ENCODE measurements at regions not wholly inside any gene's neighbourhood (a gene's known extent, or its start where the extent isn't known, plus 50 kb on each side); places are given as distances from the start of the nearest gene placed in this dataset.

DNA sequence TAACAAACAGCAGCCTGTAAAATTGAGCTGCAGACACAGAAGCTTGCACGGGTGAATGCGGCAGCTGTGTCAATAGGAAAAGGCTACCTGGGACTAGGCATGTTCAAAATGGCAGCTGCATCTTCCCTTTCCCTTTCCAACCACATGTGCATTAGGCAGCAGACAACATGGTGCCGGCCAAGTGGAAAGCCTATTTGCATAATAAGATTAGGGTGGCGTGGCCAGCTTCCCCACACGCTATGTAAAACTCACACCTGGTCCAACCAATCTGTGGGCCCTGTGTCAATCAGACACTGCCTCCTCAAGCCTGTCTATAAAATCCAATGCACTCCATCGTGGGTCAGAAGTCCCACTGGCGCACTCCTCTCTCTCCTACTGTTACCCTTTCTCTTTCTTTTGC, 61.0 kb upstream of the RBBP6 start:
- H3K27me3 ChIP-seq = no peaks in the 10 kb centered on the region
- no peaks in the 10 kb centered on the region for H3K4me1 ChIP-seq
- no peak overlapping the region for H3K27ac ChIP-seq
- H3K9me3 ChIP-seq = peaks cover 10% of the 10 kb centered on the region
- no peak for DNase-seq (ENCODE audit: low spot score in 2 of 2)
- no peaks in the 10 kb centered on the region for H3K36me3 ChIP-seq
- TF ChIP-seq POLR2A (IDR thresholded peaks at IDR 0.05) (no peak), EP300 (IDR thresholded peaks at IDR 0.05) (no peak), POLR2AphosphoS5 (IDR thresholded peaks at IDR 0.05) (no peak)
- TF ChIP-seq, protein P1, sequence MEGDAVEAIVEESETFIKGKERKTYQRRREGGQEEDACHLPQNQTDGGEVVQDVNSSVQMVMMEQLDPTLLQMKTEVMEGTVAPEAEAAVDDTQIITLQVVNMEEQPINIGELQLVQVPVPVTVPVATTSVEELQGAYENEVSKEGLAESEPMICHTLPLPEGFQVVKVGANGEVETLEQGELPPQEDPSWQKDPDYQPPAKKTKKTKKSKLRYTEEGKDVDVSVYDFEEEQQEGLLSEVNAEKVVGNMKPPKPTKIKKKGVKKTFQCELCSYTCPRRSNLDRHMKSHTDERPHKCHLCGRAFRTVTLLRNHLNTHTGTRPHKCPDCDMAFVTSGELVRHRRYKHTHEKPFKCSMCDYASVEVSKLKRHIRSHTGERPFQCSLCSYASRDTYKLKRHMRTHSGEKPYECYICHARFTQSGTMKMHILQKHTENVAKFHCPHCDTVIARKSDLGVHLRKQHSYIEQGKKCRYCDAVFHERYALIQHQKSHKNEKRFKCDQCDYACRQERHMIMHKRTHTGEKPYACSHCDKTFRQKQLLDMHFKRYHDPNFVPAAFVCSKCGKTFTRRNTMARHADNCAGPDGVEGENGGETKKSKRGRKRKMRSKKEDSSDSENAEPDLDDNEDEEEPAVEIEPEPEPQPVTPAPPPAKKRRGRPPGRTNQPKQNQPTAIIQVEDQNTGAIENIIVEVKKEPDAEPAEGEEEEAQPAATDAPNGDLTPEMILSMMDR (IDR thresholded peaks at IDR 0.05) = no peak
- 89% methylated on average over 7 of the region's 7 CpGs for WGBS
- H3K4me3 ChIP-seq = no peak overlapping the region

DNA sequence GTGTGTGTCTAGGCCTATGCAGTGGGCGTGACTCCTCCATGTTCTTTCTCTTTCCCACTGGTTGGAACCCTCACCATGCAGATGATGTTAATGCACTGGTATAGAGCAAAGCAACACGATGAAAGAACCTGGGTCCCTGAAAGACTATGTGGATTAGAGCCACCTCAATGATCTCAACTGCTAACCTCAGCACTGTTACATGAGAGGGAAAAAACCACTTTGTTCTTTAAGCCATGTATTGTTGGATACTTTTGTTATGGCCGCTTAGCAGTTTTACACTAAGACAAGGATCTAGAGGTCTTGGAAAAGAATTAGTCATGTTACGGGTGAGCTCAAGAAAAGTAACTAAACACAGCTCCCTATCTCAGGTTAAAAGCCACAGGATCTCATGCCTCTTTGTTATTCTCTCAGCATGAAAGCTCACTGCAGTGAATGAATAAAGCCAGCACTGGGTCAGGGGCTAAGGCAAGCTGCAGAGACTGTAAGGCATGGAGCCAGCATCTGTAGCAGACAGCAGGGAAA, 56.6 kb upstream of the RBBP6 start:
- H3K9me3 ChIP-seq = no peaks in the 10 kb centered on the region
- no peak overlapping the region for H3K27ac ChIP-seq
- TF ChIP-seq POLR2A (IDR thresholded peaks at IDR 0.05) (no peak), EP300 (IDR thresholded peaks at IDR 0.05) (no peak), POLR2AphosphoS5 (IDR thresholded peaks at IDR 0.05) (no peak)
- TF ChIP-seq, protein P1 (IDR thresholded peaks at IDR 0.05) = no peak
- no peaks in the 10 kb centered on the region for H3K36me3 ChIP-seq
- no peaks in the 10 kb centered on the region for H3K4me1 ChIP-seq
- WGBS = 71% methylated on average over 4 of the region's 4 CpGs
- no peak for DNase-seq (ENCODE audit: low spot score in 2 of 2)
- no peak overlapping the region for H3K4me3 ChIP-seq
- H3K27me3 ChIP-seq = no peaks in the 10 kb centered on the region

DNA sequence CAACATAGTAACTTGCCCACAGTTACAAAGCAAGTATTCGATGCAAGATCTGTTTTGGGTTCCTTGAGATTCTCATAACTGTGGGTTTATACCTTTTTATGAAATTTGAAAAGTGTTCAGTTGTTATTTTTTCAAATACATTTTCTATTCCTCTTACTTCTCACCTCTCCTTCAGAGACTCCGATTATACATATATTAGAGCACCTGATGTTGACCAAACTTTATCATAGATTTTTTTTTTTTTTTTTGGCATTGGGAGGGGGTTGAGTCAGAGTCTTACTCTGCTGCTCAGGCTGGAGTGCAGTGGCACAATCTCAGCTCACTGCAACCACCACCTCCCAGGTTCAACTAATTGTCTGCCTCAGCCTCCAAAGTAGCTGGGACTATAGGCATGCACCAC, 51.3 kb upstream of the RBBP6 start:
- Histone ChIP-seq H3K27me3 (peaks cover 8% of the 10 kb centered on the region), H3K36me3 (no peaks in the 10 kb centered on the region), H3K9me3 (no peaks in the 10 kb centered on the region), H3K4me1 (no peaks in the 10 kb centered on the region), H3K4me3 (no peak overlapping the region), H3K27ac (no peak overlapping the region)
- TF ChIP-seq, protein P1 (IDR thresholded peaks at IDR 0.05) = no peak
- TF ChIP-seq POLR2A (IDR thresholded peaks at IDR 0.05) = no peak
- no peak for TF ChIP-seq POLR2AphosphoS5 (IDR thresholded peaks at IDR 0.05)
- TF ChIP-seq EP300 (IDR thresholded peaks at IDR 0.05) = no peak
- 47% methylated on average over 2 of the region's 2 CpGs for WGBS
- DNase-seq (ENCODE audit: low spot score in 2 of 2) = no peak

Data from suprapubic skin (tissue), 4 donors.